Activated naive CD8-positive, alpha-beta T cell treated with anti-CD3 and anti-CD28 coated beads, Interleukin-2, amount 50 U/mL, for 16 hours (primary cell): ENCODE measurements at regions not wholly inside any gene's neighbourhood (a gene's known extent, or its start where the extent isn't known, plus 50 kb on each side); places are given as distances from the start of the nearest gene placed in this dataset.

Experiments
- DNase-seq: peaks from one replicate; pipeline ENCODE4 v3.0.0-alpha.2; 2020; ENCODE audit warnings: low read depth, low spot score

DNA sequence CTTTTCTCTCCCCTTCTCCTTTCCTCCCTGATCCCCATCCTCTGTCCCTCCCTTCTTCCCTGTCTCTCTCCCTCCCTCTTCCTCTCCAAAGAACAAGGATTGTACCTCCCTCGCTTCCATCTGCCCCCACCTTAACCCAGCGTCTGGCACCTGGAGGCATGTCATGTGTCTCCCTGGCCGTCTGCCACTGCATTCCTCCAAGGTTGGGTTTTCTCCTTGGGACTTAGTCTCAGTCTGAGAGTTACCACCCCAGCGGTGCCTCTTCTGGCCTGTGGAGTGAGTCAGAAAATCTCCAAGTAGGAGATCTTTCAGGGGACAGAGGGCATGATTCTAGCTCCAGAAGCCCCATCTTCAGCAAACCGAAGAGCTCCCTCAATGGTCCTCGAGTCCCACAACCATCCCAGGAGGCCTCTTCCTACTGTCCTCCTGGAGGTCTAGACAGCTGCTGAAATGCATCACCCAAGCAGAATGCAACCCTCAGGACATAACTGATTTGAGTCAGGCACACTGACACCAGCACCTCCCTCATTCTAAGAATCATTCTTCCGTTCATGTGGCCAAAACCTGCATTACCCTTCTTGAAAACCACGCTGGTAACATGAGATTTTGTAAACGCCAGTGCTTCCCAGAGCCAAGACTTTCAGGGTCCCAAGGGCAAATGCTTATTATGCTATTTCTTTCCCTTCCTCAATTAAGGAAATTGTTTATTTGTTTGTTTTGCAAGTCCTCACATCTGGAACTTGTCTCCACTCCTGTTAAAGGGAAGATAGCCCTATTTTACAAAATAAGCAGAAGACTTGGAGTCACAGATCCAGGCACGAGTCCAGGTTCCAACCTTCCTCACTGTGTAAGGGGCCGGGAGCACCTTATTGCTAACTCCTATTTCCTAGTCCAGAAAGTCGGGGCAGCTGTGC is 463.2 kb downstream of the BCL11B start:
- no peak for DNase-seq

GRCh38 chr14:98816195-98816594 is 455.8 kb downstream of the BCL11B start:
- DNase-seq: no peak

- no peak for DNase-seq
These were observed 455.3 kb downstream of the BCL11B start for GRCh38 chr14:98816720-98817119.

GRCh38 chr14:98819132-98819866 is 452.7 kb downstream of the BCL11B start:
- no peak for DNase-seq

GRCh38 chr14:98819867-98820206 is 452.2 kb downstream of the BCL11B start:
- no peak for DNase-seq

DNA sequence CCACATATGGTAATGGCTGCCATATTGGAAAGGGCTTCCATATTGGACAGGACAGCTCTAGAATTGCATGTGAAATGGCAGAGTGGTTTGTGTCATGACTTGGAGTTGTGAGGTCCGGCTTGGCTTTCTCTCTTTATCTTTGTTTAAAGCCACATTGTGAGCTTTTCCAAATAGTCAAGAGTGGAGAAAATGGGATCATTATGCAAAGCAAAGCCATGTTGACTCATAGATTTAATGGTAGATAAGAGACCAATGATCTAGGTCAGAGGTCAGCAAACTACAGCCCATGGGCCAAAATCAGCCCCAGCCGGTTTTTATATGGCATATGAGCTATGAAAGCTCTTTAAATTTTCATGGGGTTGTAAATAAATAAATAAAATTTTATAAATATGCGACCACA is 449.1 kb downstream of the BCL11B start:
- DNase-seq: no peak

GRCh38 chr14:98826618-98827017 is 445.4 kb downstream of the BCL11B start:
- DNase-seq: no peak

- no peak for DNase-seq
These were observed 437.9 kb downstream of the BCL11B start for GRCh38 chr14:98834119-98834518.

DNA sequence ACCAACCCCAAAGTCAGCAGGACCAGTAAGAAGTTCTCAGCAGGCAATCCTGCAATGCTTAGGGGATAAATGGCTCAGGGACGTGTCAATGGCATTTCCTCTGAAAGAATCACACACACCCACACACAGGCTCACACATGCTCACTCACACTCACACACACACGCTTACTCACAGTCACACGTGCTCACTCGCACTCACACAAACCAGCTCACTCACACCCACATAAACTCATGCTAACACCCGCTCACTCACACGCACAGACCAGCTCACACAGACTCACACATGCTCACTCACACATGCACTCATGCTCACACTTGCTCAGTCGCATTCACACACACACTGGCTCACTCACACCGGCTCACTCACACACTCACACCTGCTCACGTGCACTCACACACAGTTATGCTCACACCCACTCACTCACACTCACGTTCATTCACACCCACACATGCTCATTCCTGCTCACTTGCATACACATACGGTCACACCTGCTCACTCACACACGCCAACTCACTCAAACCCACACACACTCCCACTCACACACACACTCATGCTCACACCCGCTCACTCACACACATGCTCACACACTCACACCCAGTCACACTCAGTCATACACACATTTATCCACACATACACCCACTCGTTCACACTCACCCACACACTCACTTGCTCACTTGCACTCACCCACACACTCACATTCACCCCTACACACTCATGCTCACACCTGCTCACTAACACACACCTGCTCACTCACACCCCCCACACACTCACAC is 436.8 kb downstream of the BCL11B start:
- no peak for DNase-seq

DNA sequence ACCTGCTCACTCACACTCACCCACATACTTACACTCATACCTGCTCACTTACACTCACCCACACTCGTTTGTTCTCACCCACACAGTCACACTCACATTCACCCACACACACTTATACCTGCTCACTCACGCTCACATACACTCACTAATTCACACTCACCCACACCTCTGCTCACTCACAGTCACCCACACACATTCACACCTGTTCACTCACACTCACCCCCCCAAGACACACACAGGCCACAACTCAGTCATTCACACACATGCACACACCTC is 436.2 kb downstream of the BCL11B start:
- no peak for DNase-seq

DNA sequence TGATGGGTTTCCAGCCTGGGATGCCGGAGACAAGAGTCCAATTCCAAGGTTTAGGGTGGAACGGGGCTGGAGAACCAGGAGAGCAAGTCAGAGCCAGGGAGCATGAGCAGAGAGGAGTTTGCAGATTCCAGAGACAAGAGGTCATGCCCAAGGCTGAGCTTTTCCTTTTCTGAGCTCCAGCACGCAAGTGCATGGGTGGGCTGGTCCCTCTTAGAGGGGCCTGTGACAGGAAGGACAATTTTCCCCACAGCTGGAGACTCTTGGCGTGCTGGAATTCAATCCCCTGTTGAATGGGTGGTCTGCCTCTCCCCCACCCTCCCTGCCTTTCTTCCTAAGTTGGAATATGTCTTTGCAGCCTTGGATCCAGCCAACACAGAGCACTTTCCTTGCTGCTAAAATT is 431.9 kb downstream of the BCL11B start:
- DNase-seq: no peak

DNA sequence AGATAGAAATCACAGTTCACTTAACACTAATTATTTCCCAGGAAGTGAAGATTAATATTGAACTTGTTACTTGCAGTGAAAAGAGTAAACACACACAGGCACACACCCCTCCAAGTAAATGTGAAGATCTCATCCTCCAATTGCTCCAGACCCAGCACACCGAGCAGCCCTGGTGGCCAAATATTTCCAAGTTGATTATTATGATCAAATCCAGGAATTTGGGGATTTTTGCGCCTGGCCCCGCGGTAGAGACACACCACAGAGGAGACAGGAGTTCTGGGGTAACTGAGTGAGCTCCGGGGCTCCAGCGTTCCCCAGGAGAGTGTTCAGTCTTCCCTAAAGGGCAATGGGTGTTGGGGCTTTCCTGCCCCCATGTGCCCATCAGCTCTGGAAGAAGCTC is 431.5 kb downstream of the BCL11B start:
- DNase-seq: no peak

DNA sequence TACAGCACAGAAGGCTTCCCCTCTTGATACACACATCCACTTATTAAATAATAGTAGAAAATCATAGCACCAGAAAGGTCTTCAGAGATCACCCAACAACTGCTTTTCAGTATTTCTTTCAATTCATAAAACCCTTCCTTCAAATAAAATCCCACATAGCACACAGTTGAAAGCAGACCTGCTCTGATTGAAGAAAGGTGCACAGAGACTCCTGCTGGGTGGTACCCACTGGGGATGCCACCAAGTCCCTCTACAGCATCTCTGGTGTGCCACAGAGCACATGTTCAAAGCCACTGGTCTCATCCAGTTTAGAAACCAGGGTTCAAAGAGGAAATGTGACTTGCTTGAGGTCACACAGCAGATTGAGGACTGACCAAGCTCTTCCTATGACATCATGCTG is 427.5 kb downstream of the BCL11B start:
- DNase-seq: no peak

GRCh38 chr14:98847521-98848468 is 424.2 kb downstream of the BCL11B start:
- DNase-seq: no peak

DNA sequence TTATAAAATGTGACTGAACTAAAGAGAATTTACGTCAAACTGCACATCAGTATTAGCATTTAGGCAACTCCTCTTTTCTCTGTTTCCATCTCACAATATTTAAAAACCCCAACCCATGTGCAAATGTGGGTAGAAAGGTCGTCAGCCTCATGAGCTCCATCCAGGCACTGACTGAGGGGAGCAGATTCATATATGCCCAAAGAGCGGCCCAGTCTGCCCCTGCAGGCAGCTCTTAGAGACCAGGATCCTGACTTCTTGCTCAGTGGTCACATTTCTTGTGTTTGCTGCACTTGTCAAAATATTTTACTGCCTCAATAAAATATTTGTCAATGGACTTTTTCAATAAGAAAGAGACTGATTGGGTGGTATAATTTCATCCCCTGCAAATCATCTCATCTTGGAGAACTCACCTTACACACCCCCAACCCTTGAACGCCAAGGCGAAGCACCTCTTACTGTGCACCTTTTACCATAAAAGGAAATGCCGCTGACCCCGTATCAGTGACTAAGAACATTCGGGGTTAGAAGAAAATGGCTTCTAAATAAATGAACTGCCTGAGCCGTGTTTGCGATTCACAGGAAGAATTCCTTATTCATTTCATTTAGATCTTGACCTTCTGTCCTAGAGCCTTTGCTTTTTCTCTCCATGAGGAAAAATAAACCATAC is 418.8 kb downstream of the BCL11B start:
- no peak for DNase-seq

- DNase-seq: no peak
These were observed 415.9 kb downstream of the BCL11B start for GRCh38 chr14:98855926-98856715.

GRCh38 chr14:98858158-98858557 is 413.8 kb downstream of the BCL11B start:
- no peak for DNase-seq

DNA sequence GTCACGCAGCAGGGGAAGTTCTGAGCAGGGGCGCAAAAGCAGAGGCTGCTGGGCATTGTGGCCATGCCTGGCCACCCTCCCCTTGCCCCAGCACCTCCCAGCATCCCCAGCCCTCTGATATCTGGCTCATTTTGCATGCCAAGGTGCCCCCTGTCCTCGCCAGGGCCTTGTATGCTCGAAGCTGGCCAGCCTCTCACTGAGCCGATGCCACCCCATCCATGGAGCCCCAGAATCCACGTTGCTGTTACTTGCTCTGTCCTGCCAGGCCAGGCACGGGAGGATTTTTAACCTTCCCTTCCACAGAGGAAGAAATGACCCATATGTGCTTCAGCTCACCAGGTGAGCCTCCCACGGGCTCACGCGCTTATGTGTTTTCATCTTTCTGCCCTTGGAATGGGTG is 413.4 kb downstream of the BCL11B start:
- DNase-seq: no peak

- no peak for DNase-seq
These were observed 412.7 kb downstream of the BCL11B start for GRCh38 chr14:98859301-98859700.

DNA sequence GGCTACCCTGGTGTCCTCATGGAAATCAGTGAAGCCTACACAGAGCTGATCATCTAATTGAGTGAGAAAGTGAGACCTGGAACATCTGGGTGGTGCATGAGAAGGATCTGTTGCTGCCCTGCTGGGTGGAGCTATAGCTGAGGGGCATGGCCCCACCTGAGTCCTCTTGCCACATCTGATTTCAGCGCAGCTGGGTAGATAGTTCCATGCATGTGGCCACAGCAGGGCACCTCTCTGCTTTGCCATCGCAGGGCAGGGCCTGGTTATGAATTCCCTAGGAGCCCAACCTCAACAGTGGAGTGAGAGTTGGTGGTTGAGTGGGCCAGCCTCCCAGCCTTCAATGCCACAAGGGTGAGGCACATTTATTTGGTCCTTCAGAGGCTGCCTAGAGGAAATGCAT is 407.8 kb downstream of the BCL11B start:
- no peak for DNase-seq
